ENCODE measurements at regions not wholly inside any gene's neighbourhood (a gene's known extent, or its start where the extent isn't known, plus 50 kb on each side); places are given as distances from the start of the nearest gene placed in this dataset.
"Not testable (repeated sequence)": the region's sequence is repeated elsewhere in the genome, so short reads cannot be mapped to it uniquely, and the experiment has no call there.

DNA sequence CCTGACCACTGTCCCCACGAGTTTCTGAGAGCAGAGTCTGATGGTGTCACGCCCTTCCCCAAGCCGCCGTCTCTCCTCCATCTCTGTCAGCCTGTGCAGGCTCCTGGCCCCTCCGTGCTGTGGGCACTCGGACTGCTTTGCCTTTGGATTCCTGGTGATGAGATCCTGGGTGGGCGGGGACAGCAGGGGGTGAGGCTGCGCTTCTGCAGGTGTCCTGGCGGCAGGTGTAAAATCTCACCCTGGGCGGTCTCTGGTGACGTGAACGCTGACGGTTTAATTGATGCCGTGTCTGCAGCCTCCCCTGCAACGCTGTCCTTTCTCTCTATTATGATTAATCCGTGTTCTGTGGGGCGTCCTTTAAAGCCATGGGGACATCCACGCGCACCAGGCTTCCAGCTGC lies 148.0 kb downstream of the LAT start:
- TF ChIP-seq CTCF (IDR thresholded peaks at IDR 0.05); POLR2A (IDR thresholded peaks at IDR 0.05); POLR2AphosphoS5 (IDR thresholded peaks at IDR 0.05); EP300 (IDR thresholded peaks at IDR 0.05; ENCODE audit: low read depth): not testable (repeated sequence)

Measured in transverse colon (tissue), 4 donors.